NCI-H1417 treated with DMSO at 0.1 percent for 48 hours (cell line): ENCODE measurements at regions not wholly inside any gene's neighbourhood (a gene's known extent, or its start where the extent isn't known, plus 50 kb on each side); places are given as distances from the start of the nearest gene placed in this dataset.

ENCODE experiments used
- DNase-seq: peaks from one replicate; lab custom pipeline; 2025; lab: John Stamatoyannopoulos, UW

GRCh38 chr2:176732780-176733179, 463.5 kb downstream of the MTX2 start:
- DNase-seq = no peak

- no peak for DNase-seq
Observed at GRCh38 chr2:176733698-176734430, 464.6 kb downstream of the MTX2 start.

GRCh38 chr2:176734868-176735267, 465.6 kb downstream of the MTX2 start:
- DNase-seq = no peak

GRCh38 chr2:176742271-176742670, 470.3 kb upstream of the HNRNPA3 start:
- DNase-seq = no peak

- no peak for DNase-seq
Observed at GRCh38 chr2:176743671-176744070, 468.9 kb upstream of the HNRNPA3 start.

GRCh38 chr2:176744146-176744545, 468.4 kb upstream of the HNRNPA3 start:
- DNase-seq = no peak

- no peak for DNase-seq
Observed at GRCh38 chr2:176745543-176746200, 466.9 kb upstream of the HNRNPA3 start.

GRCh38 chr2:176746411-176746810, 466.2 kb upstream of the HNRNPA3 start:
- DNase-seq = no peak

- DNase-seq = no peak
Observed at GRCh38 chr2:176747506-176747905, 465.1 kb upstream of the HNRNPA3 start.

- DNase-seq = no peak
Observed at GRCh38 chr2:176747928-176748327, 464.7 kb upstream of the HNRNPA3 start.

GRCh38 chr2:176748662-176749061, 463.9 kb upstream of the HNRNPA3 start:
- DNase-seq = no peak

GRCh38 chr2:176751314-176752227, 461.0 kb upstream of the HNRNPA3 start:
- no peak for DNase-seq

GRCh38 chr2:176752295-176752694, 460.3 kb upstream of the HNRNPA3 start:
- DNase-seq = no peak

- DNase-seq = no peak
Observed at GRCh38 chr2:176753205-176753604, 459.4 kb upstream of the HNRNPA3 start.

GRCh38 chr2:176753752-176754474, 458.7 kb upstream of the HNRNPA3 start:
- no peak for DNase-seq

- no peak for DNase-seq
Observed at GRCh38 chr2:176755537-176756135, 457.0 kb upstream of the HNRNPA3 start.

GRCh38 chr2:176758426-176758825, 454.2 kb upstream of the HNRNPA3 start:
- DNase-seq = no peak

- no peak for DNase-seq
Observed at GRCh38 chr2:176760439-176760838, 452.2 kb upstream of the HNRNPA3 start.

- no peak for DNase-seq
Observed at GRCh38 chr2:176763130-176763529, 449.5 kb upstream of the HNRNPA3 start.

- no peak for DNase-seq
Observed at GRCh38 chr2:176763851-176764404, 448.7 kb upstream of the HNRNPA3 start.

- DNase-seq = no peak
Observed at GRCh38 chr2:176764921-176765320, 447.7 kb upstream of the HNRNPA3 start.
